ENCODE measurements at regions not wholly inside any gene's neighbourhood (a gene's known extent, or its start where the extent isn't known, plus 50 kb on each side); places are given as distances from the start of the nearest gene placed in this dataset.
"Not testable (repeated sequence)": the region's sequence is repeated elsewhere in the genome, so short reads cannot be mapped to it uniquely, and the experiment has no call there.

DNA sequence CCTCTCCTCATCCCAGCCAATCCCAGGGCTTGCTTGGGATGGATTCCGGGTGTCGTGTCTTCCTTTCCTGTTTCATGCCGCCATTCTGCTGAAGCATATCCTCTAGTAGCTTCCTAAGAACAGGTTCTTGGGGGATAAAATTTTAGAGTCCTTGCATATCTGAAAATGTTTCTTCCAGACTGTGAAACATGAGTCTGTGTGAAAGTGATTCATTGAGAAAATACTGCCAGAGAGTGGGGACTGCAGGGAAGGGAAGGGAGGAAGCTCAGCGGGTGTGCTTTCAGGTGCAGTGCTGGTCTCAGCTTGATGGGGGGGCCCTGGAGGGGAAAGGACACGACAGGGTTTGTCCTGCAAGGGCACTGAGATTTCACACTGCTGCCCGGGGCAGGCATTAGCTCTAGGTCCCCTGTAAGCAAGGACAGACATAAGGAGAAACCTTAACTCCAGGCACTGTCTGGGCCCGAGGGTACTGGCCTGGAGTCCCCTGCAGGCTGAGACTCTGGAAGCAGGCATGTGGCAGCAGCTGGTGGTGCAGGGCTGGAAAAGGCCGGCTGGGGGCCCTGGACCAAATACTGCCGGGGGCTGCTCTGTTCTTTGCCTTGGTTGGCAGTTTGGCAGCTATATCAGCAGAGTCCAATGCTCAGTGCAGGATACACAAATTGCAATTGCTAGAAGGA, 97.6 kb upstream of the HS6ST1 start:
- no peak for DNase-seq

DNA sequence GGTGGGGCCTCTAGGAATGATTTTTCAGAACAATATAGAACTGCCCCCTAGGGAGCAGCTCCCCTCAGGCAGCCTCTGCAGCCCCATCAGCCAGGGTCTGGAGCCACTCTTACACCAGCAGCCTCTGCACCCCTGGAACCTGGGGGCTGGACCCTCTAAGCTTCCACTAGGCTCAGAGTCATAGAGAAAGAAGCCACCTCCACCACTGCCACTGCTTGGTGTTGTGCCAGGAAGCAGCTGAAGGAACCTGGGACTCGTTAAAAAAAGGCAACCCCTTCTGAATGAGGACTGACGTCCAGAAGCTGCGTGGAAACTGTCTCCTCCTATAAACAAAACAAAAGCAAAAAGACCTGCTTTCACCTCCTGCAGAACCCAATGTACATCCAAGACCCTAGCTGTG, 98.1 kb upstream of the HS6ST1 start:
- no peak for DNase-seq

DNA sequence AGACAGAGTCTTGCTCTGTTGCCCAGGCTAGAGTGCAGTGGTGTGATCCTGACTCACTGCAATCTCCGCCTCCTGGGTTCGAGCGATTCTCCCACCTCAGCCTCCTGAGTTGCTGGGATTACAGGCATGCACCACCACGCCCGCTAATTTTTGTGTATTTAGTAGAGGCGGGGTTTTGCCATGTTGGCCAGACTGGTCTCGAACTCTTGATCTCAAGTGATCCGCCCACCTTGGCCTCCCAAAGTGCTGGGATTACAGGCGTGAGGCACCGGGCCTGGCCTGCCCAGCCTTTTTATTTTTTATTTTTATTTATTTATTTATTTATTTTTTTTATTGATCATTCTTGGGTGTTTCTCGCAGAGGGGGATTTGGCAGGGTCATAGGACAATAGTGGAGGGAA, 98.6 kb upstream of the HS6ST1 start:
- DNase-seq = not testable (repeated sequence)

DNA sequence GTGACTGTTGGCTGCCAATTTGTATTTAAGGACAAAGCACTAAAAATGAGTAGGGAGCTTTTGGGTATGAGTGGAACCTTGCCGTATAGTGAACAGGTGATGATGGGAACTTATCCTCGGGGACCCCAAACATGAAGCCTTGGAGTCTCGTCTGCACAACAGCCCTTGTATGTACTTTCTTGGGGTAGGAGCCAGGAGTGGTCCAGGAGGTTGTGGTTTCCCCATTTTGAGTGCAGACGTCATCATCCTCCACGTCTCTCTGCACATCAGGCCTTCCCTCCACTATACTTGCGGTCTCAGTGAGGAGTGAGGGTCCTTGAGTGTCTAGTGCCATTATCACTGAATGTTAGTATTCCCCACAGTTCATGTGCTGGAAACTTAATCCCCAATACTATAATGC, 101.5 kb upstream of the HS6ST1 start:
- DNase-seq = no peak

DNA sequence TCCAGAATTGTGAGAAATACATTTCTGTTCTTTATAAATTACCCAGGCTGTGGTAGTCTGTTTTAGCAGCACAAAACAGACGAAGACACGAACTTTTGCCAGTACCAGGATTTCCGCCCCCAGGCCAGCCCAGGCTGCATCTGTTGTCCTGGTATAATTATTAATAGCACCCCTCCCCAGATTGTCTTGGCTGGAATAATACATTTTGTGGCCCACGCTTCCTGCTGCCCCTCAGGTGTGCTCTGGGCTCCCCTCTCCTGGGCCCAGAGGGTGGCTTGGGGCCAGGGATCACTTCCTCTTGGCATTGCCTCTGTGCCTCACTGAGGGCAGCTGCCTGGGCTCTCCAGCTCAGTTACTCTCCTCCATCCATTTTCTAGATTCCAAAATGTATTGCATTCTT, 102.1 kb upstream of the HS6ST1 start:
- DNase-seq = no peak

DNA sequence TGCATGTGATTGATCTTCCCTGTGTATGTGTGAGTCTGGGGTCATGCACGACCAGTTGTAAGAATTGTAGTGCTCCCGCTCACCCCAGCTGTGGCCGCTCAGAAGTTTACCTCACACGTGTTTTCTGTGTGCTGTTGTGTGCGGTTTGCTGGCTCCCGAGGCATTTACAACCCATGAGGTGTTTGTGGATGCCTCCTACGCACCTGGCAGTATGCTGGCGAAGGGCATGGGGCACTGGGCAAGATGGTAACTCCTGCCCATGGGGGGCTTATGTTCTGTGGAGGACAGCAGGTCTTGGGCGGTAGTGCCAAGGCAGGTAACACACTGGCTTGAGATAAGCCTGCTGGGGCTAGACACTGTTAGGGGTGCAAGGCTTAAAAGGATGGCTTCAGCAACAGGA, 102.6 kb upstream of the HS6ST1 start:
- no peak for DNase-seq

DNA sequence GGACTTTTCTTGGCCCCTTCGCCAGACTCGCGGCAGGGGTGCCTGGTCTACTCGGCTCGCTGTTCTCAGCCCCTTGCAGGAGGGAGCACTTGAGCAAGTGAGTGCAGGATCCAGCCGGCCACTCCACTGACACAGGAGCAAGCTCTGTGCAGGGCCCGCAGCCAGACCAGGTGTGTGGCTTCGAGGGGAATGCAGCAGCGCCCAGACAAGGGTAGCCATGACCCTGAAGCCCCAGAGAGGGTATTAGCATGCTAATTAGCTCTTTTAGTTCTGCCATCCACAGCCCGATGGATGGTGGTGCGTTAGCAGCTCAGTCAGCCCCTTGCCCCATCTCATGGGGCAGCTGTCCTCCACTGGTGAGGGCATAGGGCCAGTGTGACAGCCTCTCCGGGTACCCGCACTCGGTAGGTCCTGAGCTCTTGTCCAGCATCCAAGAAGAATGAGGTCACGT, 103.2 kb upstream of the HS6ST1 start:
- no peak for DNase-seq

DNA sequence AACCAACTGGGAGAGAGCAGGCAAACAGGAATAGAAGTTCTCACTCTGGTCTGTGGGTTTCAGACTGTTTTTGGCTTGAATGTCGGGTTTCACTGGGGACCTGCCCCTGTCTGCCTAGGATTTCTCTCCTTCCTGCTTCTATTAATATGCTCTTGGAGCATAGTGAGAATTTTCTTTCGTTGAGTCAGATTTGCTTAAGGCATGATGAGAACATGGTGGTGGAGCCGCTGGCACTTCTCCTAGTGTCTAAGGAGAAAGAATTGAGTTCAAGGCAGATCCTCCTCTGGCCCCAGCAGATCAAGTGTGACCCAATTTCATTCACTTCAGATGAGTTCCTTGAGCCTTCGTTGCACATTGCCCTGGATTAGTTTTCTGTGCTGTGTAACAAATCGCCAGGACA, 103.9 kb upstream of the HS6ST1 start:
- no peak for DNase-seq

DNA sequence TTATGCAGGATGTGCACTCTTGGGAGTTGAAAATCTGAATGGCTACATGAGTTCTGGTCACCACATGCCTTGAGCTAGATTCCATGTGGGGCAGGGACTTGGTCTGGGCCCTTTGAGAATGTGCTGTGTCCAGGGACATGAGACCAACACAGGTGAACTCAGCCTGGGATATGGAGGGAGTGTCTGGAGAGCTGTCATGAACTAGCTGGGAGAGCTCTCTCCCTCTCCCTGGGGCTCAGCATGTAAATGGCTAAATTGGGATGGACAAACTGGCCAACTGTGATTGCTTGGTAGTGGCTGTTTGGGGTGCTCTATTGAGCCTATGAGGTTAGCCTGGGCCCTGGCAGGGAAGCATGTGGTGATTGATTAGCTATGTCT, 105.1 kb upstream of the HS6ST1 start:
- no peak for DNase-seq

DNA sequence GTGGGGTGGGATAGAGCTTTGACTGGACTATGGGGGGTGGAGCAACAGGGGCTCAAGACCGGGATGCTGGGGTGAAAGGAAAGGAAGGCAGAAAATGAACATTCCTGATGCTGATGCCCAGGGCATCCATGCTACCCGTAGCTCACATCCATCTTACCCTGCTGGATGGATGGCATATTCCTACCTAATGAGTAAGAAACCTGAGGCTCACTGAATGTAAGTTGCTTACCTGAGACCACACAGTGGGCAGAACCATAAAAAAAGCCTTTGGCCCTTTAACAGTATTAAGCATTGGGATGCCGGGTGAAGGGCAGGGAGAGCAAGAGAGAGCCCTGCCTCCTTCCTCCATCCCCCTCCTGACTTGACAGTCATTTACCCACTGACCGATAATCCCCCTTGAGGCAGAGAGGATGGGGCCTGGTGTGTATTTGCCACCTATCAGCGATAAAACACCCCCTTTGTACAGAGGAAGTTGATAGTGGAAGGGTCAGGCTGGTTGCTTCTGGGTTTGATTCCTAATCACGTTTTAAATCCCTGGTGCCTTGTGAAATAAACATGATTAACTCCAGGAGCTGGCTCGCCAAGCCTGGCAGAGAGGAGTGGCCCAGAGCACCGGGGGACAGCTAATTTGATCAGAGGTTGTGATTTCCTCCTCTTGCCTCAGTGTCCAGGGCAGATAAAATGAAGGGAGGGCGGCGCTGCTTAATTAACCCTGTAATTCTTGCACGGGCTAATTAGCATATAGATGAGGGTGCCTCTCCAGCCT, 105.9 kb upstream of the HS6ST1 start:
- DNase-seq = no peak

DNA sequence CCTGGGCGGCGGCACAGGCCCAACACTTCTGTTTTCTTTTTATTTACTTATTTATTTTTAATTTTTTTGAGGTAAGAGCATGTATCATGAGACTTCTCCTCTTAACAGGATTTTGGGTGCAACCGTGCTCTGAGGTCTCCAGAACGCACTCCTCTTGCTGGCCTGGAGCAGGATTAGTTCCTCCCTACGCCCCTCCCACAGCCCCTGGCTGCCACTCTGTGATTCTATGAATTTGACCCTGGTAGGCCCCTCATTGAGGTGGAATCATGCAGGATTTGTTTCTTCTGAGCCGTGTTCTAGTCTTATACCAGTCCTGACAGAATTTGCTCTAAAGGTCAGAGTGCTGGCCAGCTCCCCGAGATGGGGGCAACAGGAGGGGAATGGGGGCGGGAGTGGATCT, 106.5 kb upstream of the HS6ST1 start:
- no peak for DNase-seq

DNA sequence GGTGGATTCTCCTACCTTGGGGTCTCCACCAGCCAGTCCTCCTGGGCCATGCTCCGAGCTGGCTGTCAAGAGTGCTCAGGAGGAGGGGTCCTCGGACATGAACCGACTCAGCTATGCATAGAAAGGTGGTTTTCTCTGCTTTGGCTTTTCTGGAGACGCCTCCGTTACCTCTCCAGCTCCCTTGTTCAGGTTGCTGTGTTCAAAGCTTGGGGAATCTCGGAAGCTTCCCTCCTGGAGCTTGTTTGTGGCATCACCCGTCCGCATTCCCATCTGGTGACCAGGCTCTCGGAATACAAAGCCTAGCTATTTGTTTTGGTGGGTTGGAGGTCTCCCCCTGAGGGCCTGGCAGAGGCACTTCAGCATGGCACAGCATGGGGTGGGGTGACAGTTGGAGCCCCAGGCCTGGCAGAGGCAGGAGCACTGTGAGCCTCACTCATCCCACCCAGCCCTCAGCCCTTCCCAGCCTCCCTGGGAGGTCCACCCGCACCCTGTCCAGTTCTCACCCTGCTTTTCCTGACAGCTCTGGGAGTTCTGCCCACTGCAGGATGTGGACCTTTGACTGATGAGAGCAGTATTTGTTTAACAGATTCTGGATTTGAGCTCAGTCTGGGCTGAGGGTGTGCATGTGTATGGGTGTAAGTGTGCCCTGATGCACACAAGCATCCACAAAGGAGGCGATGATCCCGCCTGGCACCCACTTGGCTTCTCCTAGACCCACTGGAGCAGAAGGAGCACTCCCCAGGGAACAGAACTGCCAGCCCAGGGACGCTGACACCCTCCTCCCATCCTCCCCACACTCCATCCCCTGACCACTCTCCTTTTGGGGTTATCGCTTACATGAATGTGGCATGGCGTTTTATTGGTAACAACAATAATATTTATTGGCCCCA, 107.3 kb upstream of the HS6ST1 start:
- DNase-seq = no peak

DNA sequence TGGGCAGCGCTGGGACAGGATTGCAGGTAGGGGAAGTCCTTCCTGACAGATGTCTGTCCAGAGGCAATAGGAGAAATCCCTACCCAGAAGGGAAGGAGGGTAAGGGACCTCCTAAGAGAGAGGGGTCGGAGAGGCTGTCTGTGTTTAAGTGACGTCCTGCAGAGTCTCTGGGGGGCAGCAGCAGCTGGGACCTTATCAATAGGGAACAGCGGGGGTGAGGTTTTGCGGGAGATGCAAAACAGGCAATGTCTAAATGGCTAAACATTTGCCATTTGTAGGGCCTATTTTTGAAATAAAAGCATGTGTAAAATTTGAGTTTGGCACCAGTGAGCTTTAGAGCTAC, 108.7 kb upstream of the HS6ST1 start:
- DNase-seq = no peak

DNA sequence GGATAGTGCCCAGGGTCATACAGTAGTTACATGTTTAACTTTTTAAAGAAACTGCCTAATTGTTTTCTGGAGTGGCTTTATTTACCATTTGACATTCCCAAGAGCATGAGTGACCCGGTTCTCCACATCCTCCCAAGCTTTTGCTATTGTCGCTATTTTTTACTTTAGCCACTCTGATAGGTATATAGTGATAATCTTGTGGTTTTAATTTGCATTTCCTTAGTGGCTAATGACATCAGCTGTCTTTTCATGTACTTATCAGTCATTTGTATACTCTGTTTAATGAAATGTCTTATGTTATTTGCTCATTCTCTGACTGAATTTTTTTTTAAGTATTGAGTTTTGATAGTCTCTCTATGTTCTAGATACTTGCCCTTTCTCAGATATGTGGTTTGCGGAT, 109.7 kb upstream of the HS6ST1 start:
- no peak for DNase-seq

DNA sequence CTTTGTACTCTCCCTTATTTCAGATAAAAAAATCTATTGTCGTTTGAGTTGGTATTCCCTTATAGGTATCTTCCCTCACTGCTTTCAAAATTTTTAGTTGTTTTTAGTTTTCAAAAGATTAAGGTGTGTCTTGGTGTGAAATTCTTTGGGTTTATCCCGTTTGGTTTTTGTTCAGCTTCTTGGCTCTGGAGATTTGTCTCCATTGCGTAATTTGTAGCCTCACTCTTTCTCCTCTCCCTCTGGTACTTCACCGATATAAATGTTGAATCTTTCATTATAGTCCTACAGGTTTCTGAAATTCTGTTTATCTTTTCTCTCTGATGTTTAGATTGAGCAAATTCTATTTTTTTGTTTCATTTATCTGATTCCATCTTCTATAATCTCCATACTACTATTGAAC, 113.8 kb upstream of the HS6ST1 start:
- no peak for DNase-seq

DNA sequence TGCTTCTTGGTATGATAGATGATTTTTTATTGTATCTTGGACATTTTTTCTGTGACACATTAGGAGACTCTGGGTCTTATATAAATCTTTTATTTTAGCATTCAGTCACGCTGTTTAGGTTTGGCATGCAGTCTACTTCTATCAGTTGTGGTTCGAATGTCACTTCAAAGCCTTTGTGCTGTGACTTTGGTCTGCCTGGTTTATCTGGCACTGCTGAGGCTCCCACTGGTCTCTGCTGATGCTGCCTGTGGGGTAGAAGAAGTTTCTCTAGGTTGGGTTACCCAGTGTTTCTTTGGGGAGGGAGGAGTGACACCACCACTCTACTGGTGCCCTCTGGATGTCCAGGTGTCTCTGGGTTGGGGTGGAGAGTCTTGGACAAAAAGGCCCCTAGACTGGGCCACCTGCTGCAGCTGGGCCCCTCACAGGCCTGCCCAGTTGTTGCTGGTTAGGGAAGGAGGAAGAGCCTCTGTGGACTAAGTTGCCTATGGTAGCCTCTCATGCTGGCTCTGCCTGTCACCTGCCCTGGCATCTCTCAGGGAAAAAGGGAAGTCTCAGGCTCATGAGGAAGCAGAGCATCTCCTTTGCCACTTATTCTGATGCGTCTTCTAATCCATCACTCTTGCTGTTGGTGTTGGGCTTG, 115.4 kb upstream of the HS6ST1 start:
- DNase-seq = no peak

DNA sequence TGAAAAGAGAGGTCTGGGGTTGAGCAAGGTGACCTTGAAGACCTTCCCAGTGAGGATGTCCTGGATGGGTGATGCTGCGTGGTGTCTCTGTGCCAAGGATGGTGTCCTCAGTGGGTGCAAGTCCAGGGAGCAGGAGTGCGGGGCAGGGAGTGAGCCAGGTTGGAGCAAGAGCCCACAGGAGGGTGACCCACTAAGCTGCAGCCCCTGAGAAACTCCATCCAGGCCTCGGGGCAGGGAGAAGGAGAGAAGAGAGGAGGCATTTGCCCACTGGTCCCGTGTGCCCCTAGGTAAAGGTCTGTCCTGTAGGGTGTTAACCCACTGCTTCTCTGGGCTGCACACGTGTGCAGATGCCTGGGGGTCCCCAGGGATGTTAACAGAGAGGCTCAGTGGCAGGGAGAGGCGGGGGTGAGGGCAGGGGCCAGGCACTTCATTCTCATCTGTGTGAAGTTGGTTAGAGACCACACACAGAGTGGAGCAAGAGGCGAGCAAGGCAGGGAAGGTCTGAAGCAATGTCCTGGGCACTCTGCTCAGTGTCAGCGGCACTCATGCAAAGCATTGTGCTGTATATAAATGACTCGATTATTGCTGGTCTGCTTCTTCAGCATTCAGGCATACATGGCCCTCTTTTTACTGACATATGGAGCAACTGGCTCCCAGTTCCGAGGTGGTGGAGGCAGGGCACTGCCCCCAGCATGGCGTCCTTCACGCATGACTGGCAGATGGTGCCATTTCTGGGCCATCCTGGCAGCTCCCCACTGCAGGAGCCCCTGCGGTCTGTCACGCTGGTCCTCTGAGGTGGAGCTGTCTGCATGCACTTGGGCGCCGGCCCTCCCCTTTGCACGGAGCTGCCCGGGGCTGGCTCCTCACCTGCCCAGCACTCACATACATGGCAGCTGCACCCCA, 117.2 kb upstream of the HS6ST1 start:
- no peak for DNase-seq

DNA sequence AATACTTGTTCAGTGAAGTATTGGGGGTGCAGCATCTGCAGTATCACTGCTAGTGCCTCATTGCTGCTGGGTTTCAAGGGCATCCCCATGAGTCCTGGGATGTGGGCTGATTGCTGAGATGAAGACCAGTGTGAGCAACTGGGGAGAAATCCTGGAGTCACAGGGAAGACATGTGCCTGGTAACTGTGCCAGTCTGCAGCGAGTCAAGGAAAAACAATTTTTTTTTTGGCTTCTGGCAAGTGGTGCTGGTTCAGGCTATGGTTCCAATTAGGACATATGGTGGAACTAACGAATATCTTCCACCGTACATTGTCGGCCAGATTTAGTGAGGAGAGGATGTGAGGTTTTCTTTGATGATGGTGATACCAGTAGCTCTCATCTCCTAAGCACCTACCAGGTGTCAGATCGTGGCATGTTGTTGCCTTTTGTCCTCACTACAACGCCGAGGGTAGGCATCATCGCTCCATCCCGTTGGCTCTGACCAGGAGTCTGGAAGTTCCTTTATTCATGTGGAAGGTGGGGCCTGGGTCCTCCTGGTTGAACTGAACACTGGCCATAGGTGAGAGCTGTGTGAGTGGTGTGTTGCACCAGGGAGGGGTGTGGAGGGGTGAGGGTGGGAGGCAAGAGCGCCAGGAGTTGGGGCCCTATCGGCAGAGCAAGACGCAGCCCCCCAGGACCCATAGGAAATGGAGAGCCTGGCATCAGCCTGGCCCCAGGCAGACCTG, 118.0 kb upstream of the HS6ST1 start:
- DNase-seq = no peak

DNA sequence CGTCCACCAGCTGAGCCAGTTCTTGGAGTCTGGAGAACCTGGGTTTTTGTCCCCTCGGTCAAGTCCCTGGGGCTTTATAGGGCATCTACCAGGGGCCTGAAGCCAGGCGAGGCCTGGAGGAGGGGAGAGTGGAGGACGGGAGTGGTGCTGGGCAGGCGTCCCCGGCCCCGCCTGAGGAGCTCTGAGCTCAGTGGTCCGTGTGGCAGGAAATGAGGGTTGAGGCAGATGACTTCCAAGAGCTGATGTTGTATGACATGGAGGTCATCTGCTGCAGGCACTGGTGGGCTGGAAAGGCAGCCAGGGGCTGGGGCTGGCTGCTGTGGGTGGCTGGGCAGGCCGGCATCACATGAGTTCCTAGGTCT, 118.5 kb upstream of the HS6ST1 start:
- no peak for DNase-seq

DNA sequence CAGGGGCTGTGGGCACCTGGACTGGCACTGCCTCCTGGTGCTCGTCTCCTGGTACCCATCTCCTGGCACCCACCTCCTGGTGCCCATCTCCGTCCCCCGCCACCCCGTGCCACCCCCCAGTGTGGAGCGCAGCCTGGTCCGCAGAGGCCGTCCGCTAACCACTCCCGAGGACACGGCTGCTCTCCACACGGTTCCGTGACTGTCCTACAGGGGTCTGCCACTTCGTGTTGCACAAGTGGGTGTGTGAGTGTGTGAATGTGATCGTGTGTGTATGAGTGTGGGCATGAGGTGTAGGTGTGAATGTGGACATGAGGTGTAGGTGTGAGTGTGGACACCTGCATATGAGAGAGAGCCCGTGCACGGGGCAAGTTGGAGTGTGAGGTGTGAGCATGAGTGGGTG, 119.4 kb upstream of the HS6ST1 start:
- DNase-seq = no peak

DNA sequence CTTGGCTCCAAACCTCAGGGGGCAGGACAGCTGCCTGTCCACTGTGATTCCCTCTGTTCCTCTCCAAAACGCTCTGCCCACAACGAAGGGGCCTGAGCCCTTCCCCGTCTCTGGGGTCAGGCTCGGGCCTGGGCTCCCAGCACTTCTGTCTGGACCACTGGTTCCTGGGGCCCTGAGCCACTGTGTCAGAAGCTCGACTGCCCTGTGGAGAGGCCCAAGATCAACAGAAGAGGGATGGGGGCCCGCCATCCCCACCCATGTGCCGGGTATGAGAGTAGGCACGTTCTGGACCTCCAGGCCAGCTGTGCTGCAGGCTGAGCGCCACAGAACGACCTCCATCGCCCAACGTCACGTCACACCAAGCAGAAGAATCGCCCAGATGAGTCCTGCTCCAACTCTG, 119.9 kb upstream of the HS6ST1 start:
- no peak for DNase-seq

All from stimulated activated CD4-positive, alpha-beta T cell treated with anti-CD3 and anti-CD28 coated beads, Interleukin-12 subunit alpha, Interleukin-12 subunit beta, amount 100 ng/mL, for 4 hours (primary cell).